ENCODE measurements at regions not wholly inside any gene's neighbourhood (a gene's known extent, or its start where the extent isn't known, plus 50 kb on each side); places are given as distances from the start of the nearest gene placed in this dataset.
"Not testable (repeated sequence)": the region's sequence is repeated elsewhere in the genome, so short reads cannot be mapped to it uniquely, and the experiment has no call there.

DNA sequence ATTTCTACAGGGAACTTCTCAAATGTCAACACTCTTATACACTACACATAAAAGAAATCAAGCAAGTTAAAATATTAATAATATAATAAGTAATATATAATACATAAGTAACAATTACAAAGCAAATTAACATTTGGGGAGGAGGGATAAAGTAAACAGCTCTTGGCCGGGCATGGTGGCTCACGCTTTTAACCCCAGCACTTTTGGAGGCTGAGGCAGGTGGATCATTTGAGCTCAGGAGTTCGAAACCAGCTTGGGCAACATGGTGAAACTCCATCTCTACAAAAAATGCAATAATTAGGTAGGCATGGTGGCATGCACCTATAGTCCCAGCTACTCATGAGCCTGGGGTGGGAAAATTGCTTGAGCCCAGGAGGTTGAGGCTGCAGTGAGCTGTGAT lies 4772.6 kb upstream of the OR11H1 start:
- not testable (repeated sequence) for H3K36me3 Mint-ChIP-seq (ENCODE audit: low read depth, unreplicated experiment); H3K4me3 Mint-ChIP-seq (ENCODE audit: unreplicated experiment); DNase-seq (ENCODE audit: low spot score); H3K27me3 Mint-ChIP-seq (ENCODE audit: unreplicated experiment); H3K27ac Mint-ChIP-seq (ENCODE audit: unreplicated experiment); H3K4me1 Mint-ChIP-seq (ENCODE audit: unreplicated experiment)
- H3K9me3 Mint-ChIP-seq (ENCODE audit: unreplicated experiment): peaks cover 32% of the 10 kb centered on the region

DNA sequence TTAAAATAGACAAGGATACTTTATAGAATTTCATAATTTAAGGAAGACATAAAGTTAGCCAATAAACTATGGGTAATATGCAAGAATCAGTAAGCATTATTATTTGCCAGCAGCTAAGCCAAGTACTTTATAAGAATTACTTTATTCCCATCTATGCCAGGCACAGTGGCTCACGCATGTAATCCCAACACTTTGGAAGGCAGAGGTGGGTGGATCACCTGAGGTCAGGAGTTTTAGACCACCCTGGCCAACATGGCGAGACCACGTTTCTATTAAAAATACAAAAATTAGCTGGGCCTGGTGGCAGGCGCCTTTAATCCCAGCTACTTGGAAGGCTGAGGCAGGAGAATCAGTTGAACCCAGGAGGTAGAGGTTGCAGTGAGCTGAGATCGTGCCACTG lies 4767.6 kb upstream of the OR11H1 start:
- H3K4me1 Mint-ChIP-seq (ENCODE audit: unreplicated experiment); H3K27me3 Mint-ChIP-seq (ENCODE audit: unreplicated experiment); DNase-seq (ENCODE audit: low spot score); H3K36me3 Mint-ChIP-seq (ENCODE audit: low read depth, unreplicated experiment); H3K27ac Mint-ChIP-seq (ENCODE audit: unreplicated experiment); H3K4me3 Mint-ChIP-seq (ENCODE audit: unreplicated experiment): not testable (repeated sequence)
- H3K9me3 Mint-ChIP-seq (ENCODE audit: unreplicated experiment): peaks cover 22% of the 10 kb centered on the region

GRCh38 chr22:10766320-10766719 lies 4761.7 kb upstream of the OR11H1 start:
- not testable (repeated sequence) for H3K27ac Mint-ChIP-seq (ENCODE audit: unreplicated experiment); DNase-seq (ENCODE audit: low spot score); H3K27me3 Mint-ChIP-seq (ENCODE audit: unreplicated experiment); H3K36me3 Mint-ChIP-seq (ENCODE audit: low read depth, unreplicated experiment); H3K4me3 Mint-ChIP-seq (ENCODE audit: unreplicated experiment); H3K4me1 Mint-ChIP-seq (ENCODE audit: unreplicated experiment)
- H3K9me3 Mint-ChIP-seq (ENCODE audit: unreplicated experiment): peaks cover 26% of the 10 kb centered on the region

DNA sequence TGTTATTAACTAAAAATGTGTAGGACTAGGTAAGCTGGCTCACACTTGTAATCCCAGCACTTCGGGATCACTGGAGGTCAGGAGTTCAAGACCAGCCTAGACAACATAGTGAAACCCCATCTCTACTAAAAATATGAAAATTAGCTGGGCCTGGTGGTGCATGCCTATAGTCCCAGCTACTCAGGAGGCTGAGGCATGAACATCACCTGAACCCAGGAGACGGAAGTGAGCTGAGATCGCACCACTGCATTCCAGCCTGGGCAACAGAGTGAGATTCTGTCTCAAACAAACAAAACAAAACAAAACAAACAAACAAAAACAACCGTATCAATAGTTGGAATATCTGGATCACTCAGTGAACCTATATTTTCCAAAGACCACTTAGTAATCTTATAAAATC lies 4759.1 kb upstream of the OR11H1 start:
- peaks cover 40% of the 10 kb centered on the region for H3K9me3 Mint-ChIP-seq (ENCODE audit: unreplicated experiment)
- not testable (repeated sequence) for H3K36me3 Mint-ChIP-seq (ENCODE audit: low read depth, unreplicated experiment); H3K27ac Mint-ChIP-seq (ENCODE audit: unreplicated experiment); DNase-seq (ENCODE audit: low spot score); H3K27me3 Mint-ChIP-seq (ENCODE audit: unreplicated experiment); H3K4me3 Mint-ChIP-seq (ENCODE audit: unreplicated experiment); H3K4me1 Mint-ChIP-seq (ENCODE audit: unreplicated experiment)

DNA sequence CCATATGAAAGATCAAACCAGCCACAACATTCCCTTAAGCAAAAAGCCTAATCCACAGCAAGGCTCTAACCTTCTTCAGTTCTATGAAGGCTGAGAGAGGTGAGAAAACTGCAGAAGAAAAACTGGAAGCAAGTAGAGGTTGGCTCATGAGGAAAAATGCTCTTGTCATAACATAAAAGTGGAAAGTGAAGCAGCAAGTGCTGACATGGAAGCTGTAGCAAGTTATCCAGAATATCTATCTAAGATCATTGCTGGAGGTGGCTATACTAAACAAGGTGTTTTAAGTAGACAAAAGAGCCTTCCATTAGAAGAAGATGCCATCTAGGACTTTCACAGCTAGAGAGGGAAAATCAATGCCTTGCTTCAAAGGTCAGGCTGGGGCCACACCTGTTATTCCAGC lies 4756.2 kb upstream of the OR11H1 start:
- DNase-seq (ENCODE audit: low spot score); H3K27me3 Mint-ChIP-seq (ENCODE audit: unreplicated experiment); H3K4me1 Mint-ChIP-seq (ENCODE audit: unreplicated experiment); H3K27ac Mint-ChIP-seq (ENCODE audit: unreplicated experiment); H3K4me3 Mint-ChIP-seq (ENCODE audit: unreplicated experiment): not testable (repeated sequence)
- H3K9me3 Mint-ChIP-seq (ENCODE audit: unreplicated experiment): peaks cover 49% of the 10 kb centered on the region
- peaks cover 12% of the 10 kb centered on the region for H3K36me3 Mint-ChIP-seq (ENCODE audit: low read depth, unreplicated experiment)

GRCh38 chr22:10773341-10773740 lies 4754.7 kb upstream of the OR11H1 start:
- not testable (repeated sequence) for H3K27me3 Mint-ChIP-seq (ENCODE audit: unreplicated experiment); H3K4me3 Mint-ChIP-seq (ENCODE audit: unreplicated experiment); H3K4me1 Mint-ChIP-seq (ENCODE audit: unreplicated experiment); DNase-seq (ENCODE audit: low spot score); H3K27ac Mint-ChIP-seq (ENCODE audit: unreplicated experiment)
- Mint-ChIP-seq H3K9me3 (ENCODE audit: unreplicated experiment) (peaks cover 48% of the 10 kb centered on the region), H3K36me3 (ENCODE audit: low read depth, unreplicated experiment) (peaks cover 12% of the 10 kb centered on the region)

GRCh38 chr22:10775601-10776357 lies 4752.2 kb upstream of the OR11H1 start:
- H3K4me3 Mint-ChIP-seq (ENCODE audit: unreplicated experiment); H3K4me1 Mint-ChIP-seq (ENCODE audit: unreplicated experiment); DNase-seq (ENCODE audit: low spot score); H3K27ac Mint-ChIP-seq (ENCODE audit: unreplicated experiment); H3K27me3 Mint-ChIP-seq (ENCODE audit: unreplicated experiment): not testable (repeated sequence)
- Mint-ChIP-seq H3K9me3 (ENCODE audit: unreplicated experiment) (peaks cover 68% of the 10 kb centered on the region), H3K36me3 (ENCODE audit: low read depth, unreplicated experiment) (peaks cover 16% of the 10 kb centered on the region)

DNA sequence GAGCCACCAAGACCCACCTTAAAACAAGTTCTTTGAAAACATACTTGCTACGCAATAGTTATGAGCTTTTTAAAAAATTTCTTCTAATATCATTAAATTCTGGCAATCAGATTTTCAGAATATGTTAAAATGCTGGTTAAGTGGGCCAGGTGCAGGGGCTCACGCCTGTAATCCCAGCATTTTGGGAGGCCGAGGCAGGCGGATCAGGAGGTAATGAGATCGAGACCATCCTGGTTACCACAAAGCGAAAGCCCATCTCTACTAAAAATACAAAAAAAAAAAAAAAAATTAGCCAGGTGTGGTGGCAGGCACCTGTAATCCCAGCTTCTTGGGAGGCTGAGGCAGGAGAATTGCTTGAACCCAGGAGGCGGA lies 4751.6 kb upstream of the OR11H1 start:
- H3K9me3 Mint-ChIP-seq (ENCODE audit: unreplicated experiment): peaks cover 71% of the 10 kb centered on the region
- DNase-seq (ENCODE audit: low spot score); H3K4me1 Mint-ChIP-seq (ENCODE audit: unreplicated experiment); H3K27me3 Mint-ChIP-seq (ENCODE audit: unreplicated experiment); H3K4me3 Mint-ChIP-seq (ENCODE audit: unreplicated experiment); H3K27ac Mint-ChIP-seq (ENCODE audit: unreplicated experiment): not testable (repeated sequence)
- H3K36me3 Mint-ChIP-seq (ENCODE audit: low read depth, unreplicated experiment): peaks cover 16% of the 10 kb centered on the region

GRCh38 chr22:10777733-10778132 lies 4750.3 kb upstream of the OR11H1 start:
- not testable (repeated sequence) for H3K4me3 Mint-ChIP-seq (ENCODE audit: unreplicated experiment); H3K4me1 Mint-ChIP-seq (ENCODE audit: unreplicated experiment); DNase-seq (ENCODE audit: low spot score); H3K27ac Mint-ChIP-seq (ENCODE audit: unreplicated experiment)
- H3K9me3 Mint-ChIP-seq (ENCODE audit: unreplicated experiment): peaks cover 75% of the 10 kb centered on the region
- peaks cover 12% of the 10 kb centered on the region for H3K27me3 Mint-ChIP-seq (ENCODE audit: unreplicated experiment)
- H3K36me3 Mint-ChIP-seq (ENCODE audit: low read depth, unreplicated experiment): peaks cover 13% of the 10 kb centered on the region
